A549 (cell line): ENCODE measurements at regions not wholly inside any gene's neighbourhood (a gene's known extent, or its start where the extent isn't known, plus 50 kb on each side); places are given as distances from the start of the nearest gene placed in this dataset.

Experiments used
- ATAC-seq, 2 experiments: fragments of 200-7000 bp in 1 of 2; fragments of >200 bp in 1 of 2; cut with Nextera tagmentation in 1 of 2; cut with Tn5 transposase in 1 of 2; 3 replicates each; pipeline versions ENCODE4 v1.8.0 to v1.9.1; 2018 to 2020; ENCODE audit warnings: mild to moderate bottlenecking in 1 of 2, moderate library complexity in 1 of 2
- CTCF ChIA-PET: fragments of 300-600 bp; sonication (Branson Sonifier 250); formaldehyde crosslinking; extraction: SDS; loops from one replicate; lab custom pipeline; 2021; ENCODE audit warnings: antibody characterized with exemption, inconsistent platforms; lab: Yijun Ruan, JAX
- POLR2A ChIA-PET: fragments of 350-600 bp; formaldehyde crosslinking; extraction: SDS; loops from one replicate; lab custom pipeline; 2021; ENCODE audit warnings: antibody characterized with exemption, inconsistent platforms; lab: Yijun Ruan, JAX
- DNase-seq, 2 experiments: peaks; one replicate each; pipeline versions ENCODE4 v3.0.0 to v3.0.0-alpha.2; 2011 to 2016; ENCODE audit warnings: low read depth in 1 of 2, low spot score in 1 of 2
- FAIRE-seq: peaks from 2 replicates; lab custom pipeline; 2011; peaks lifted over from hg19 to GRCh38; lab: Jason Lieb, UNC
- H3K27ac ChIP-seq, 2 experiments: fragments of >200 bp; sonication (Bioruptor Twin); formaldehyde crosslinking; 3 replicates each; pipeline ENCODE4 v1.5.1; 2016 to 2017
- H3K4me1 ChIP-seq: fragments of >200 bp; sonication (Bioruptor Twin); formaldehyde crosslinking; 3 replicates; pipeline ENCODE4 v1.6.1; 2016
- H3K4me2 ChIP-seq: fragments of >200 bp; sonication (Bioruptor Twin); formaldehyde crosslinking; 3 replicates; pipeline ENCODE4 v1.6.1; 2016
- H3K4me3 ChIP-seq: fragments of >200 bp; sonication (Bioruptor Twin); formaldehyde crosslinking; 3 replicates; pipeline ENCODE4 v1.5.1; 2016
- H3K9me3 ChIP-seq: fragments of >200 bp; sonication (Bioruptor Twin); formaldehyde crosslinking; 3 replicates; pipeline ENCODE4 v1.6.1; 2016
- CBX8 ChIP-seq: fragments of 200-600 bp; sonication (generic); IDR thresholded peaks from 2 replicates; pipeline ENCODE4 v1.6.1; 2016
- CHD2 ChIP-seq: fragments of 150-350 bp; IDR thresholded peaks from 2 replicates; pipeline ENCODE4 v1.6.1; 2014; ENCODE audit warnings: low read length; ENCODE audit not compliant: partially characterized antibody
- CHD4 ChIP-seq: fragments of 200-600 bp; sonication (generic); IDR thresholded peaks from 2 replicates; pipeline ENCODE4 v1.6.1; 2016; ENCODE audit warnings: antibody characterized with exemption, mild to moderate bottlenecking, borderline replicate concordance
- EHMT2 ChIP-seq: fragments of 200-600 bp; sonication (generic); IDR thresholded peaks from 2 replicates; pipeline ENCODE4 v1.6.1; 2016; ENCODE audit warnings: antibody characterized with exemption, low read depth, mild to moderate bottlenecking, moderate library complexity
- FOSL2 ChIP-seq, 2 experiments: fragments of 450-650 bp in 1 of 2; fragments of >200 bp in 1 of 2; sonication (Bioruptor Twin) in 1 of 2; formaldehyde crosslinking; IDR thresholded peaks; 2 replicates each; pipeline versions ENCODE4 v1.5.0 to v1.6.1; 2016 to 2020; ENCODE audit warnings: mild to moderate bottlenecking in 1 of 2, moderate library complexity in 1 of 2
- FOXS1 ChIP-seq: fragments of 250-450 bp; sonication (Bioruptor Pico); IDR thresholded peaks from 2 replicates; pipeline ENCODE4 v1.5.0; 2020; ENCODE audit warnings: mild to moderate bottlenecking, moderate library complexity
- HES2 ChIP-seq: fragments of >200 bp; sonication (Bioruptor Twin); formaldehyde crosslinking; IDR thresholded peaks from 2 replicates; pipeline ENCODE4 v1.6.1; 2016
- HEYL ChIP-seq: fragments of 250-450 bp; sonication (Bioruptor Pico); IDR thresholded peaks from 2 replicates; pipeline ENCODE4 v1.8.0; 2021; ENCODE audit warnings: mild to moderate bottlenecking, moderate library complexity
- HOXB5 ChIP-seq: fragments of 250-450 bp; sonication (Bioruptor Pico); IDR thresholded peaks from 2 replicates; pipeline ENCODE4 v1.5.0; 2020; ENCODE audit warnings: mild to moderate bottlenecking, moderate library complexity
- JUNB ChIP-seq: fragments of >200 bp; sonication (Bioruptor Twin); formaldehyde crosslinking; IDR thresholded peaks from 2 replicates; pipeline ENCODE4 v1.6.1; 2016
- KDM1A ChIP-seq: fragments of 200-600 bp; sonication (generic); IDR thresholded peaks from 2 replicates; pipeline ENCODE4 v1.6.1; 2016; ENCODE audit warnings: low read depth, mild to moderate bottlenecking
- MAX ChIP-seq: IDR thresholded peaks from 2 replicates; pipeline ENCODE4 v1.6.1; 2012
- MYC ChIP-seq: IDR thresholded peaks from 2 replicates; pipeline ENCODE4 v1.6.1; 2012; ENCODE audit warnings: mild to moderate bottlenecking, inconsistent platforms, low read length, improper control_type of control experiment, borderline replicate concordance
- NFE2L2 ChIP-seq: fragments of 150-350 bp; conservative IDR thresholded peaks from 2 replicates; pipeline ENCODE4 v1.6.1; 2014; ENCODE audit warnings: low read length
- PHF8 ChIP-seq: fragments of 200-600 bp; sonication (generic); IDR thresholded peaks from 2 replicates; pipeline ENCODE4 v1.6.1; 2016; ENCODE audit warnings: low read depth, mild to moderate bottlenecking, antibody characterized with exemption, moderate library complexity, borderline replicate concordance
- RAD21 ChIP-seq, 2 experiments: fragments of >200 bp in 1 of 2; sonication (Bioruptor Twin) in 1 of 2; formaldehyde crosslinking in 1 of 2; IDR thresholded peaks in 1 of 2; conservative IDR thresholded peaks in 1 of 2; 2 replicates in 1 of 2; 3 replicates in 1 of 2; pipeline ENCODE4 v1.6.1; 2012 to 2018; ENCODE audit warnings: inconsistent platforms in 1 of 2
- RARB ChIP-seq: fragments of 250-450 bp; sonication (Bioruptor Pico); IDR thresholded peaks from 2 replicates; pipeline ENCODE4 v1.8.0; 2021; ENCODE audit warnings: mild to moderate bottlenecking, moderate library complexity
- RCOR1 ChIP-seq: fragments of 150-350 bp; IDR thresholded peaks from 2 replicates; pipeline ENCODE4 v1.6.1; 2014; ENCODE audit warnings: antibody characterized with exemption, low read length, low read depth
- SMC3 ChIP-seq: fragments of >200 bp; sonication (Bioruptor Twin); formaldehyde crosslinking; IDR thresholded peaks from 3 replicates; pipeline ENCODE4 v1.6.1; 2018; ENCODE audit warnings: inconsistent platforms
- TFCP2L1 ChIP-seq: fragments of 250-450 bp; sonication (Bioruptor Pico); IDR thresholded peaks from 2 replicates; pipeline ENCODE4 v1.5.0; 2021; ENCODE audit warnings: mild to moderate bottlenecking
- ZNF302 ChIP-seq: fragments of 250-450 bp; sonication (Bioruptor Pico); IDR thresholded peaks from 2 replicates; pipeline ENCODE4 v1.9.0; 2021; ENCODE audit warnings: inconsistent platforms, mild to moderate bottlenecking, moderate library complexity
- WGBS: methylation state at CpG from one replicate; pipeline ENCODE4 v1.1.6; 2017; ENCODE audit errors: missing lambda C conversion rate; 5-methylcytosine and 5-hydroxymethylcytosine counted together
- TF ChIP-seq, protein P1 (sequence below): fragments of 450-650 bp; IDR thresholded peaks from 2 replicates; pipeline ENCODE4 v1.6.1; 2014; ENCODE audit warnings: antibody characterized with exemption
- TF ChIP-seq, protein P2 (sequence below): fragments of 250-450 bp; sonication (Bioruptor Pico); IDR thresholded peaks from 2 replicates; pipeline ENCODE4 v1.5.0; 2020; ENCODE audit warnings: low read depth, mild to moderate bottlenecking, moderate library complexity
- TF ChIP-seq, protein P3 (sequence below): fragments of 200-600 bp; sonication (generic); IDR thresholded peaks from 2 replicates; pipeline ENCODE4 v1.6.1; 2016; ENCODE audit warnings: antibody characterized with exemption, mild to moderate bottlenecking, moderate library complexity

DNA sequence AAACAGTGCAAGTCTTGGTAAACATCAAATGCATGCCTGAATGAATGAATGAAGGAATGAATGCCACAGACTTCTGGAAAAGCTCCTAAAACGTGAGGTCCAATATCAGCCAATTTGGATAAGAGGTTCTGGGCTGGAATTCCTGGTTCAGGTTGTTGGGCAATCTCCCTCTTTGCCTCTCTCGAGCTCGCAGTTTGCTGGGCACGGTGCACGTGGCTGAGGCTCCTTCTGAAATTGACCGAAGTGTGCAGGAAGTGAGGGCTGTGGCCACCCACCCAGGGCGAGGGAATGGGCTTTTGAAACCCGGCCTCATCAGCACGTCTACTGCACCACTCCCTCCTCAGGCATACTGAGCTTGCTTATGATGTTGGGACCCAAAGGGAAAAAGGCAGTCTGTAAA, 288.8 kb upstream of the HS6ST1 start:
- H3K27ac ChIP-seq, result no peak overlapping the region
- DNase-seq (no peak), ATAC-seq (no peak), FAIRE-seq (no peak)
- no peak overlapping the region for H3K4me3 ChIP-seq
- no peaks in the 10 kb centered on the region for H3K4me1 ChIP-seq
- no peak overlapping the region for H3K4me2 ChIP-seq
- WGBS, result 62% methylated on average over 9 of the region's 9 CpGs
- TF ChIP-seq CHD2 (no peak), ZNF302 (no peak), CHD4 (no peak), FOXS1 (no peak), RARB (no peak), HEYL (CRISPR knock-in tag) (no peak), FOSL2 (IDR thresholded peaks at IDR 0.05) (no peak), FOSL2 (CRISPR knock-in tag; IDR thresholded peaks at IDR 0.05) (no peak), KDM1A (no peak), PHF8 (no peak), SMC3 (no peak)
- TF ChIP-seq, protein P1, sequence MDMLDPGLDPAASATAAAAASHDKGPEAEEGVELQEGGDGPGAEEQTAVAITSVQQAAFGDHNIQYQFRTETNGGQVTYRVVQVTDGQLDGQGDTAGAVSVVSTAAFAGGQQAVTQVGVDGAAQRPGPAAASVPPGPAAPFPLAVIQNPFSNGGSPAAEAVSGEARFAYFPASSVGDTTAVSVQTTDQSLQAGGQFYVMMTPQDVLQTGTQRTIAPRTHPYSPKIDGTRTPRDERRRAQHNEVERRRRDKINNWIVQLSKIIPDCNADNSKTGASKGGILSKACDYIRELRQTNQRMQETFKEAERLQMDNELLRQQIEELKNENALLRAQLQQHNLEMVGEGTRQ, result no peak
- TF ChIP-seq, protein P2, sequence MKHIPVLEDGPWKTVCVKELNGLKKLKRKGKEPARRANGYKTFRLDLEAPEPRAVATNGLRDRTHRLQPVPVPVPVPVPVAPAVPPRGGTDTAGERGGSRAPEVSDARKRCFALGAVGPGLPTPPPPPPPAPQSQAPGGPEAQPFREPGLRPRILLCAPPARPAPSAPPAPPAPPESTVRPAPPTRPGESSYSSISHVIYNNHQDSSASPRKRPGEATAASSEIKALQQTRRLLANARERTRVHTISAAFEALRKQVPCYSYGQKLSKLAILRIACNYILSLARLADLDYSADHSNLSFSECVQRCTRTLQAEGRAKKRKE, result no peak
- CTCF ChIA-PET, result no interaction called here
- no peaks in the 10 kb centered on the region for H3K9me3 ChIP-seq
- POLR2A ChIA-PET, result no interaction called here

GRCh38 chr2:128607911-128608506, 289.3 kb upstream of the HS6ST1 start:
- ATAC-seq (no peak), FAIRE-seq (no peak), DNase-seq (no peak)
- WGBS, result 65% methylated on average over 18 of the region's 23 CpGs
- no peak overlapping the region for H3K27ac ChIP-seq
- ChIA-PET CTCF (no interaction called here), POLR2A (no interaction called here)
- no peak overlapping the region for H3K4me2 ChIP-seq
- no peak overlapping the region for H3K4me3 ChIP-seq
- TF ChIP-seq NFE2L2, result no peak
- no peak for TF ChIP-seq TFCP2L1 (CRISPR knock-in tag)
- TF ChIP-seq RCOR1, result no peak
- no peak for TF ChIP-seq MYC
- TF ChIP-seq ZNF302, result no peak
- TF ChIP-seq JUNB, result no peak
- TF ChIP-seq MAX, result no peak
- no peak for TF ChIP-seq HES2
- TF ChIP-seq RAD21 (conservative IDR thresholded peaks at IDR 0.05 in 1 of 2, IDR thresholded peaks at IDR 0.05 in 1 of 2), result no peak
- no peak for TF ChIP-seq EHMT2
- TF ChIP-seq HOXB5 (CRISPR knock-in tag), result no peak
- TF ChIP-seq, protein P3, sequence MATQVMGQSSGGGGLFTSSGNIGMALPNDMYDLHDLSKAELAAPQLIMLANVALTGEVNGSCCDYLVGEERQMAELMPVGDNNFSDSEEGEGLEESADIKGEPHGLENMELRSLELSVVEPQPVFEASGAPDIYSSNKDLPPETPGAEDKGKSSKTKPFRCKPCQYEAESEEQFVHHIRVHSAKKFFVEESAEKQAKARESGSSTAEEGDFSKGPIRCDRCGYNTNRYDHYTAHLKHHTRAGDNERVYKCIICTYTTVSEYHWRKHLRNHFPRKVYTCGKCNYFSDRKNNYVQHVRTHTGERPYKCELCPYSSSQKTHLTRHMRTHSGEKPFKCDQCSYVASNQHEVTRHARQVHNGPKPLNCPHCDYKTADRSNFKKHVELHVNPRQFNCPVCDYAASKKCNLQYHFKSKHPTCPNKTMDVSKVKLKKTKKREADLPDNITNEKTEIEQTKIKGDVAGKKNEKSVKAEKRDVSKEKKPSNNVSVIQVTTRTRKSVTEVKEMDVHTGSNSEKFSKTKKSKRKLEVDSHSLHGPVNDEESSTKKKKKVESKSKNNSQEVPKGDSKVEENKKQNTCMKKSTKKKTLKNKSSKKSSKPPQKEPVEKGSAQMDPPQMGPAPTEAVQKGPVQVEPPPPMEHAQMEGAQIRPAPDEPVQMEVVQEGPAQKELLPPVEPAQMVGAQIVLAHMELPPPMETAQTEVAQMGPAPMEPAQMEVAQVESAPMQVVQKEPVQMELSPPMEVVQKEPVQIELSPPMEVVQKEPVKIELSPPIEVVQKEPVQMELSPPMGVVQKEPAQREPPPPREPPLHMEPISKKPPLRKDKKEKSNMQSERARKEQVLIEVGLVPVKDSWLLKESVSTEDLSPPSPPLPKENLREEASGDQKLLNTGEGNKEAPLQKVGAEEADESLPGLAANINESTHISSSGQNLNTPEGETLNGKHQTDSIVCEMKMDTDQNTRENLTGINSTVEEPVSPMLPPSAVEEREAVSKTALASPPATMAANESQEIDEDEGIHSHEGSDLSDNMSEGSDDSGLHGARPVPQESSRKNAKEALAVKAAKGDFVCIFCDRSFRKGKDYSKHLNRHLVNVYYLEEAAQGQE, result no peak
- TF ChIP-seq CBX8, result no peak
- no peaks in the 10 kb centered on the region for H3K4me1 ChIP-seq
- H3K9me3 ChIP-seq, result no peaks in the 10 kb centered on the region
